Activated CD8-positive, alpha-beta memory T cell treated with anti-CD3 and anti-CD28 coated beads, Interleukin-2, amount 50 U/mL, for 48 hours (primary cell): ENCODE measurements at regions not wholly inside any gene's neighbourhood (a gene's known extent, or its start where the extent isn't known, plus 50 kb on each side); places are given as distances from the start of the nearest gene placed in this dataset.
"Not testable (repeated sequence)": the region's sequence is repeated elsewhere in the genome, so short reads cannot be mapped to it uniquely, and the experiment has no call there.

ENCODE experiments used
- DNase-seq: peaks from one replicate; pipeline ENCODE4 v3.0.0-alpha.2; 2020

DNA sequence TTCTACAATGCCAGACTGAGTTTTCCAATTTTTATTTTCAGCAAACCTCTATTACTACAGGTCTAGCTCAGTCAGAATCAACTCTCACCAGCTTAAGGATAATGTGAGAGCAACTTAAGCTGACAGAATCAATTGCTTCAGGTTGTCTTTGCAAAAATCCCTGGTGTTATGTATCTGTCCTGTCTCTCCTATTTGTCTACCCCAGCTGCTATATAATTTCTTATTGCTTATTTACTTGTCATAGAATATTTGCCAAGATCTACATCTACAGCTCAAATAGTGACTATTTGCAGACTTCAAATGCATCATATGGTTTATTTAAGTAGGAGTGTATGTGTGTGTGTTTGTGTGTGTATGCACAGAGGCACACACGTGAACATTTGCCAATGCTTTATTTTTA, 54.1 kb downstream of the FOXG1 start:
- DNase-seq = no peak

DNA sequence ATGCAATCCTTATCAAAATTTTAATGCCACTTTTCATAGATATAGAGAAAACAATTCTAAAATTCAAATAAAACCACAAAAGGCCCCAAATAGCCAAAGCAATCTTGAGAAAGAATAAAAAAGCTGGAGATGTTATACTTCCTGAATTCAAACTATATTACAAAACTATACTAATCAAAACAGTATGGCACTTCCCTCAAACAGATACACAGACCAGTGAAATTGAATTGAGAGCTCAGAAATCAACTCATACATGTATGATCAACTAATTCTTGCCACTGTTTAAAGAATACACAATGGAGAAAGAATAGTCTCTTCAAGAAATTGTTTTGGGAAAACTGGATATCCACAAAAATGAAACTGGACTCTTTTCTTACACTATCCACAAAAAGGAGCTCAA, 55.4 kb downstream of the FOXG1 start:
- DNase-seq = no peak

GRCh38 chr14:28823245-28823644, 56.7 kb downstream of the FOXG1 start:
- DNase-seq = no peak

DNA sequence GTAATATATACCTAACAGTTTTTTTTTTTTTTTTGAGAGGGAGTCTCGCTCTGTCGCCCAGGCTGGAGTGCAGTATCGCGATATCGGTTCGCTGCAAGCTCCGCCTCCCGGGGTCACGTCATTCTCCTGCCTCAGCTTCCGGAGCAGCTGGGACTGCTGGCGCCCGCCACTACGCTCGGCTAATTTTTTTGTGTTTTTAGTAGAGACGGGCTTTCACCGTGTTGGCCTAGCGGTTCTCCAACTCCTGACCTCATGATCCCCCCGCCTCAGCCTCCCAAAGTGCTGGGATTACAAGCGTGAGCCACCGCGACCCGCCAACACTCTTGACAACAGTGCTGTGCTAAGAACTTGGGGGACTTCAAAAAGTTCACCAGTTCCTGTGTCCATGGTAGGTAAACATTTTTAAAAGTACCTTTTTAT, 63.5 kb downstream of the FOXG1 start:
- no peak for DNase-seq

GRCh38 chr14:28831126-28831525, 64.5 kb downstream of the FOXG1 start:
- no peak for DNase-seq

DNA sequence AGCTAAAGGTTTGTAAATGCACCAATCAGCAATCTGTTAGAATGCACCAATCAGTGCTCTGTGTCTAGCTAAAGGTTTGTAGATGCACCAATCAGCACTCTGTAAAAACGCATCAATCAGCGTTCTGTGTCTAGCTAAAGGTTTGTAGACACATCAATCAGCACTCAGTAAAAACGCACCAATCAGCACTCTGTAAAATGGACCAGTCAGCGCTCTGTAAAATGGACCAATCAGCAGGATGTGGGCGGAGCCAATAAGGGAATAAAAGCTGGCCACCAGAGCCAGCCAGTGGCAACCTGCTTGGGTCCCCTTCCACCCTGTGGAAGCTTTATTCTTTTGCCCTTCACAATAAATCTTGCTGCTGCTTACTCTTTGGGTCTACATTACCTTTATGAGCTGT, 76.0 kb downstream of the FOXG1 start:
- not testable (repeated sequence) for DNase-seq

GRCh38 chr14:28867571-28867970, 101.0 kb downstream of the FOXG1 start:
- no peak for DNase-seq

- DNase-seq = no peak
These were observed 103.5 kb downstream of the FOXG1 start for GRCh38 chr14:28870033-28870564.

GRCh38 chr14:28875934-28876571, 109.5 kb downstream of the FOXG1 start:
- no peak for DNase-seq

GRCh38 chr14:28876572-28876945, 110.0 kb downstream of the FOXG1 start:
- DNase-seq = no peak

- DNase-seq = no peak
These were observed 111.3 kb downstream of the FOXG1 start for GRCh38 chr14:28877923-28878322.

DNA sequence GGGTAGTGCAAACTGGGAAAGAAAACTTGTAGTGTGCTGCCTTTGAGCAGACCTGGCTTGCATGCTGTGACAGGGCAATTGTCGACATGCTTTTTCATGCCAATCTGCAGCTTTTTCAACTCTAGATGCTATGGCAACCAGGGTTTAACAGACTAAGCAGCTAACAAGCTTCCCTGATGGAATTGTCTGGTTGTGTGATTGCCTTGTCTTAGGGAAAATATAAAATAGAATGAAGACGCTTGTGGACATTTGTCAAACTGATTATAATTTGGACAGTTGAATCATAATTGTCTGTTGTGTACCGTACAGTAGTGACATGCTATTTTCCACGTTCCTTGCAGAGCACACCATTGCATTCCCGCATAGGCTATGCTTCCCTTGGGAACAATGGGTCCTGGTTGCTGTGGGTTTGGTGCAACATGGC, 113.0 kb downstream of the FOXG1 start:
- no peak for DNase-seq

DNA sequence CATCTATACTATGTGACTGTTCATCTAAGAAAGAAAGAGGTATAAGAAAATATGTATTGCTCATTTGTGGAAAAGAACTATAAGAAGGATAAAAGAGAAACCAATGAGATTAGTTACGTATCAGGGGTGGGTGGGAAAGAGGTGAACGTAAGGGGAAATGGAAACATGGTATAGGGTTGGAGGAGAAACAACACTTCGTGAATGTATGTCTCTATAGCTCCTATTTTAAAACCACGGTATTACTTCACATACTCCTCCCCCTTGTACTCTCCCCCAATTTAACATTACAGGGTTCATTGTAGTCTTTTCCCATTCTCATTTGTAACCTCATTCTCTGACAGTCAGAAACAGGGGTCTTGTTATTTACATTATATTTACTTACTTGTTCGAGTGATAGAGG, 120.4 kb downstream of the FOXG1 start:
- no peak for DNase-seq

DNA sequence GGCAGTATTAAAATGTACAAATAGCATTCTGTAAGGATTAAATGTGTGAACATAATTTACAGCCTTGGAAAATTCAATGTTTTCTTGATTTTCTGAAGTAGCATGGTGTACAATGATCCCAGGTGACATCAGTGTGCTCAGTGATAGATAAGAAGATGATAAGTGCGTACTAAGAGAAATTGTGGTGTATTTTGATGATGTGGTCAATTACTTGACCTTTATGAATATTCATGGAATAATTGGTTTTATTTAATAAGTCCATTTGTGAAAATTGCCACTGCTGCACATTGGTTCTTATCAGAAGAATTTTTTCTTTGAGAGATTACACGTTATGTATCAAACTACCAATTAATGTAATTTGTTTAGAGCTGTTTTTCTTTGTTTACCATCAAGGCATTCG, 128.8 kb downstream of the FOXG1 start:
- no peak for DNase-seq

GRCh38 chr14:28896337-28896736, 129.8 kb downstream of the FOXG1 start:
- no peak for DNase-seq

GRCh38 chr14:28901631-28902030, 135.0 kb downstream of the FOXG1 start:
- DNase-seq = no peak

DNA sequence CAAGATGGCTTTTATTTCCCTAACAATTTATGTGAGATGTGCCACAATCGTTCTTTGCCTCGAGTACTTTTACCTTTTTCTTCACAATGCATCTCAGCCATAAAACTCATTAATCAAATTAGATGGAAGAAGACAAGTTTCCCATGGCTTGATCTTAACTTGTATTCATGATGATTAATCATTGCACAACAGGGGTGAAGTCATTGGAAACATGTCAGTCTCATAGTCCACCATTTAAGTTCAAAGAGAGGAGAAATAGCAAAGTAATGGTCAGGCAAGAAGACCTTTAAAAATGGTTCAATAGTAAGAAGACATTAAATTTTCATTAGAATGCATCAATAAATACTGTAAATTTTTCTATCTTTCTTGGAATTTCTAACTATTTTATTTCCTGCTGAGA, 136.3 kb downstream of the FOXG1 start:
- DNase-seq = no peak

- no peak for DNase-seq
These were observed 144.9 kb downstream of the FOXG1 start for GRCh38 chr14:28911521-28911920.

- no peak for DNase-seq
These were observed 146.5 kb downstream of the FOXG1 start for GRCh38 chr14:28913056-28913455.

GRCh38 chr14:28926122-28926521, 159.5 kb downstream of the FOXG1 start:
- no peak for DNase-seq

GRCh38 chr14:28931999-28932398, 165.4 kb downstream of the FOXG1 start:
- DNase-seq = no peak

DNA sequence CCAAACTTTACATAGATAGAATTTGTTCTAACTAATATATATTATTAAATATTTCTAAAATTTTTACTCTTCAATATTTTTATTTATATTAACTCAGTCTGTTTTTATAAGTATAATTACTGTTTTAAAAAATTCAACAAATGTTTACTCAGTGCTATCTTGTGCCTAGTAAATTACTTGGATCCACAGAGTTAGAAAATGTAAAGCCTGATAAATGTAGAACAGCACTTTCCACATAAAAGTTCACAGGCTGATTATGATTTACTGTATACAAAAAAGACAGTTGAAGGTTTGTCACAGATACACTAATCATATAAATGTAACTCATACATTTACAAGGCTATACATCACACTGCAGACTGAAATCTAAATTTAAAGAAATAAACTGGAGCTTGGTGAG, 170.0 kb downstream of the FOXG1 start:
- no peak for DNase-seq

DNA sequence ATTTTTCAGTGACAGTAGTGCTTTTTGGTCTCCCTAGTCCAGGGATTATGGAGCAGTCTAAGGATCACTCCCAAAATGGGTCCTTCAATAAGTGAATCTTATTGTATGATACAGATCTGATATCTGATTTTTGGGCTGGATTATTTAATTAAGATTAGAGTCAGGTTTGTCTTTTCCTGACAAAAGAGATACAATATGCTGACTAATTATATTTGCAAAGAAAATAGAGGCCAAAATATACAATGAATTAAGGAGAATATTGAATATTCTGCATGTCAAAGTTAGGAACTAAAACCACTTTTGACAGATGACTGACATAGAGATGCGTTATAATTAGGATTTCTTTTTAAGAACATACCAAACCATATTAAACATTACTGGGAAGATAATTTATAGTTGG, 175.2 kb downstream of the FOXG1 start:
- no peak for DNase-seq

DNA sequence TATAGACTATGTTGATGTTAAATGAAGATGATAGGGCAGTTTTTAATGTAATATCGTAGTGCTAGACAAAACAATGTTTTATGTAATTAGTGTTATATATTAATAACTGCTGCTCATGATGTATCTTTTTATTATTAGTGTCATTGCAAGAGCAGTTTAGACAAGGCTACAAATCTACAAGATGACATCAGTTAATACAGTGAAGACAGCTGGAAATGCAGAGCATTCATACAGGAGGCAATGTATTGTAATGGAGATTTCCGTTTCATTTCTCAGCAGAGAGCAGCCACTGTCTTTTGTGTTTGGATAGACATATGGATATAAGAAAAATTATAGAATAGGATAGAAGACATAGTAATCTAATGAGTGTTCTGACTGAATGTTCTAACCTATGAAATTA, 178.0 kb downstream of the FOXG1 start:
- DNase-seq = no peak

DNA sequence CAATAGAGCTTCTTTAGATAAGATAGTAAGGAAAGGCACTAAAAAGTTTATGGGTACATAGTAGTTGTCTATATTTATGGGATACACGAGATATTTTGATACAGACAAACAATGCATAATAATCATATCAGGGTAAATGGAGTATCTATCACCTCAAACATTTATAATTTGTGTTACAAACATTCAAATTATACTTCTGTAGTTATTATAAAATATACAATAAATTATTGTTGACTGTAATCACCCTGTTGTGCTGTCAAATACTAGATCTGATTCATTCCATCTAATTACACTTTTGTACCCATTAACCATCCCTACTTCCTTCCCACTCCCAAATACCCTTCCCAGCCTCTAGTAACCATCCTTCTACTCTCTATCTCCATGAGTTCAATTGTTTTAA, 179.7 kb downstream of the FOXG1 start:
- no peak for DNase-seq
